HFF-Myc (cell line): ENCODE measurements at regions not wholly inside any gene's neighbourhood (a gene's known extent, or its start where the extent isn't known, plus 50 kb on each side); places are given as distances from the start of the nearest gene placed in this dataset.

Source experiments
- DNase-seq: peaks from one replicate; pipeline ENCODE4 v3.0.0-alpha.2; 2011; ENCODE audit warnings: low read depth; ENCODE audit errors: extremely low read depth
- H3K4me3 ChIP-seq: replicated peaks from 2 replicates; pipeline ENCODE4 v1.5.1; 2011; ENCODE audit warnings: low read depth, mild to moderate bottlenecking, control low read depth, low read length
- CTCF ChIP-seq: IDR thresholded peaks from 2 replicates; pipeline ENCODE4 v1.5.1; 2012; ENCODE audit warnings: mild to moderate bottlenecking, low read depth, low read length, control low read depth; ENCODE audit errors: missing control alignments

GRCh38 chr20:60092729-60093128 lies 134.5 kb downstream of the CDH26 start:
- H3K4me3 ChIP-seq: no peak overlapping the region
- DNase-seq: no peak
- TF ChIP-seq CTCF: no peak

- no peak overlapping the region for H3K4me3 ChIP-seq
- DNase-seq: no peak
These were observed 137.2 kb downstream of the CDH26 start for GRCh38 chr20:60095456-60095855.

GRCh38 chr20:60096166-60096565 lies 137.9 kb downstream of the CDH26 start:
- no peak for TF ChIP-seq CTCF
- DNase-seq: no peak
- H3K4me3 ChIP-seq: no peak overlapping the region

More at GRCh38 chr20:60095456-60095855, 137.2 kb downstream of the CDH26 start:
- no peak for TF ChIP-seq CTCF

- DNase-seq: no peak
- H3K4me3 ChIP-seq: no peak overlapping the region
These were observed 139.1 kb downstream of the CDH26 start for GRCh38 chr20:60097285-60097684.

GRCh38 chr20:60100780-60101179 lies 142.6 kb downstream of the CDH26 start:
- TF ChIP-seq CTCF: no peak
- no peak for DNase-seq
- no peak overlapping the region for H3K4me3 ChIP-seq

More at GRCh38 chr20:60097285-60097684, 139.1 kb downstream of the CDH26 start:
- TF ChIP-seq CTCF: no peak

- H3K4me3 ChIP-seq: no peak overlapping the region
- DNase-seq: no peak
- no peak for TF ChIP-seq CTCF
These were observed 143.1 kb downstream of the CDH26 start for GRCh38 chr20:60101201-60101890.

- DNase-seq: no peak
- H3K4me3 ChIP-seq: no peak overlapping the region
- no peak for TF ChIP-seq CTCF
These were observed 143.7 kb downstream of the CDH26 start for GRCh38 chr20:60101891-60102281.
